ENCODE measurements at regions not wholly inside any gene's neighbourhood (a gene's known extent, or its start where the extent isn't known, plus 50 kb on each side); places are given as distances from the start of the nearest gene placed in this dataset.

DNA sequence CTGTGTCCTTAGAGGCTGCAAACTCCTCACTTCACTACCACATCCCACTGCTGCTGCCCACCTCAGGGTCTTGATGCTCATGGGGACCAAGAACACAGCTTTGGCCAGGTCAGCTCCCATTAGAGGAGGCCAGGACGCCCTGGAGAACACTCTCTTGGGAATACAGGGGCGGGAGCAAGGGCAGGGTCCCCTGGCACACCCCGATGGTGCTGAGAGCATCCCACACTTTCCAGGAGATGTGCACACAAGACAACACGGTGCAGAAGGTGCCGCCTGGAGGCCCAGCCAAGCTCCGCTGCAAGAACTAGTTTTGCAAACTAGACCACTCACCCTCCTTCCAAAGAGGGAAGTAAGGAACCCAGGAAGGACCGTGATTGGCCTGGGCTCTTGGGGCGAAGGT, 304.4 kb upstream of the SALL3 start:
- Histone ChIP-seq H3K4me3 (ENCODE audit: low read depth in 1 of 2, low read length in 2 of 2) (no peak overlapping the region), H3K9me3 (ENCODE audit: control insufficient read depth in 1 of 2, low read length in 2 of 2) (no peaks in the 10 kb centered on the region), H3K36me3 (ENCODE audit: control insufficient read depth in 1 of 2, insufficient read depth in 2 of 2, low read length in 2 of 2) (no peaks in the 10 kb centered on the region), H3K27ac (ENCODE audit: low read length) (no peak overlapping the region), H3K4me1 (ENCODE audit: control insufficient read depth in 1 of 2, insufficient read depth in 2 of 2, low read length in 2 of 2) (no peaks in the 10 kb centered on the region), H3K27me3 (ENCODE audit: low read depth, low read length) (no peaks in the 10 kb centered on the region)

- H3K4me3 ChIP-seq (ENCODE audit: low read depth in 1 of 2, low read length in 2 of 2), result no peak overlapping the region
- H3K9me3 ChIP-seq (ENCODE audit: control insufficient read depth in 1 of 2, low read length in 2 of 2), result no peaks in the 10 kb centered on the region
- H3K4me1 ChIP-seq (ENCODE audit: control insufficient read depth in 1 of 2, insufficient read depth in 2 of 2, low read length in 2 of 2), result no peaks in the 10 kb centered on the region
Measured at GRCh38 chr18:78676622-78677482, 302.8 kb upstream of the SALL3 start.

GRCh38 chr18:78677483-78678317, 301.9 kb upstream of the SALL3 start:
- Histone ChIP-seq H3K27ac (ENCODE audit: low read length) (no peak overlapping the region), H3K9me3 (ENCODE audit: control insufficient read depth in 1 of 2, low read length in 2 of 2) (no peaks in the 10 kb centered on the region), H3K36me3 (ENCODE audit: control insufficient read depth in 1 of 2, insufficient read depth in 2 of 2, low read length in 2 of 2) (no peaks in the 10 kb centered on the region), H3K4me3 (ENCODE audit: low read depth in 1 of 2, low read length in 2 of 2) (no peak overlapping the region), H3K4me1 (ENCODE audit: control insufficient read depth in 1 of 2, insufficient read depth in 2 of 2, low read length in 2 of 2) (no peaks in the 10 kb centered on the region), H3K27me3 (ENCODE audit: low read depth, low read length) (no peaks in the 10 kb centered on the region)

More at GRCh38 chr18:78676622-78677482, 302.8 kb upstream of the SALL3 start:
- Histone ChIP-seq H3K27me3 (ENCODE audit: low read depth, low read length) (no peaks in the 10 kb centered on the region), H3K27ac (ENCODE audit: low read length) (no peak overlapping the region), H3K36me3 (ENCODE audit: control insufficient read depth in 1 of 2, insufficient read depth in 2 of 2, low read length in 2 of 2) (no peaks in the 10 kb centered on the region)

- Histone ChIP-seq H3K27ac (ENCODE audit: low read length) (no peak overlapping the region), H3K9me3 (ENCODE audit: control insufficient read depth in 1 of 2, low read length in 2 of 2) (no peaks in the 10 kb centered on the region)
Measured at GRCh38 chr18:78678318-78678695, 301.3 kb upstream of the SALL3 start.

GRCh38 chr18:78679031-78679430, 300.6 kb upstream of the SALL3 start:
- Histone ChIP-seq H3K4me1 (ENCODE audit: control insufficient read depth in 1 of 2, insufficient read depth in 2 of 2, low read length in 2 of 2) (no peaks in the 10 kb centered on the region), H3K36me3 (ENCODE audit: control insufficient read depth in 1 of 2, insufficient read depth in 2 of 2, low read length in 2 of 2) (no peaks in the 10 kb centered on the region), H3K9me3 (ENCODE audit: control insufficient read depth in 1 of 2, low read length in 2 of 2) (no peaks in the 10 kb centered on the region), H3K27ac (ENCODE audit: low read length) (no peak overlapping the region), H3K4me3 (ENCODE audit: low read depth in 1 of 2, low read length in 2 of 2) (no peak overlapping the region), H3K27me3 (ENCODE audit: low read depth, low read length) (no peaks in the 10 kb centered on the region)

More at GRCh38 chr18:78678318-78678695, 301.3 kb upstream of the SALL3 start:
- no peaks in the 10 kb centered on the region for H3K36me3 ChIP-seq (ENCODE audit: control insufficient read depth in 1 of 2, insufficient read depth in 2 of 2, low read length in 2 of 2)
- H3K4me3 ChIP-seq (ENCODE audit: low read depth in 1 of 2, low read length in 2 of 2), result no peak overlapping the region
- no peaks in the 10 kb centered on the region for H3K27me3 ChIP-seq (ENCODE audit: low read depth, low read length)
- no peaks in the 10 kb centered on the region for H3K4me1 ChIP-seq (ENCODE audit: control insufficient read depth in 1 of 2, insufficient read depth in 2 of 2, low read length in 2 of 2)

- H3K27me3 ChIP-seq (ENCODE audit: low read depth, low read length), result no peaks in the 10 kb centered on the region
- H3K36me3 ChIP-seq (ENCODE audit: control insufficient read depth in 1 of 2, insufficient read depth in 2 of 2, low read length in 2 of 2), result no peaks in the 10 kb centered on the region
- no peaks in the 10 kb centered on the region for H3K9me3 ChIP-seq (ENCODE audit: control insufficient read depth in 1 of 2, low read length in 2 of 2)
- H3K27ac ChIP-seq (ENCODE audit: low read length), result no peak overlapping the region
- no peak overlapping the region for H3K4me3 ChIP-seq (ENCODE audit: low read depth in 1 of 2, low read length in 2 of 2)
- H3K4me1 ChIP-seq (ENCODE audit: control insufficient read depth in 1 of 2, insufficient read depth in 2 of 2, low read length in 2 of 2), result no peaks in the 10 kb centered on the region
Measured at GRCh38 chr18:78679613-78680260, 299.9 kb upstream of the SALL3 start.

DNA sequence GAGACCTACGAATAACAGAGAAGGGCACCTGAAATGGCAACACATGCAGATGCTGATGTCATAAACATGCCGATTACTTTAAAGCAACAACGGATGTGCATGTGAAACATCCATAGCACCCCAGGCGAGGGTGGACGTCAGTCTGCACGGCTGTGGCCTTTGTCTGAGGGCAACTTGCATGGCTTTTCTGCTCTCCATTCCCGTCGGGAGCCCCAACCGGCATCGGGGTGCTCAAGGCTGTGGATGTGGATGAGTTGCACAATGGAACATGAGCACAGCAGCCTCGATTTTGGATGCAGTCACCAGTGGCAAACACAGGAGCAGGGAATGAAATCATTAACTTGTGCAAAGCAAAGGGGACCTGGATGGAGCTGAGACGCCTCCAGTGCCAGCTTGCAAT, 298.2 kb upstream of the SALL3 start:
- H3K4me3 ChIP-seq (ENCODE audit: low read depth in 1 of 2, low read length in 2 of 2), result no peak overlapping the region
- H3K27me3 ChIP-seq (ENCODE audit: low read depth, low read length), result no peaks in the 10 kb centered on the region
- no peaks in the 10 kb centered on the region for H3K36me3 ChIP-seq (ENCODE audit: control insufficient read depth in 1 of 2, insufficient read depth in 2 of 2, low read length in 2 of 2)
- no peaks in the 10 kb centered on the region for H3K9me3 ChIP-seq (ENCODE audit: control insufficient read depth in 1 of 2, low read length in 2 of 2)
- no peak overlapping the region for H3K27ac ChIP-seq (ENCODE audit: low read length)
- no peaks in the 10 kb centered on the region for H3K4me1 ChIP-seq (ENCODE audit: control insufficient read depth in 1 of 2, insufficient read depth in 2 of 2, low read length in 2 of 2)

DNA sequence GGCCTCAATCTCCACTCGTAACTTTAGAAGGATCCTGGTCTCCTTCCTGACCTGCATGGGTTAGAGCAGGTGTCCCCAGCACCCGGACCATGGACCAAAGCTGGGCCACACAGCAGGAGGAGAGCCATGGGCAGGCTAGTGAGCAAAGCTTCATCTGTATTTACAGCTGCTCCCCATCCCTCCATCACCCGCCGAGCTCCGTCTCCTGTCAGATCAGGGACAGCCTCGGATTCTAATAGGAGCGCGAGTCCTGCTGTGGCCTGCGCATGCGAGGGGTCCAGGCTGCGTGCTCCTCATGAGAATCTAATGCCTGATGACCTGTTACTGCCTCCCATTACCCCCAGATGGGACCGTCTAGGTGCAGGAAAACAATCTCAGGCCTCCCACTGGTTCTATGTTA, 297.7 kb upstream of the SALL3 start:
- no peak overlapping the region for H3K27ac ChIP-seq (ENCODE audit: low read length)
- H3K4me3 ChIP-seq (ENCODE audit: low read depth in 1 of 2, low read length in 2 of 2), result no peak overlapping the region
- no peaks in the 10 kb centered on the region for H3K27me3 ChIP-seq (ENCODE audit: low read depth, low read length)
- no peaks in the 10 kb centered on the region for H3K4me1 ChIP-seq (ENCODE audit: control insufficient read depth in 1 of 2, insufficient read depth in 2 of 2, low read length in 2 of 2)
- H3K36me3 ChIP-seq (ENCODE audit: control insufficient read depth in 1 of 2, insufficient read depth in 2 of 2, low read length in 2 of 2), result no peaks in the 10 kb centered on the region
- no peaks in the 10 kb centered on the region for H3K9me3 ChIP-seq (ENCODE audit: control insufficient read depth in 1 of 2, low read length in 2 of 2)

GRCh38 chr18:78682716-78683115, 296.9 kb upstream of the SALL3 start:
- H3K9me3 ChIP-seq (ENCODE audit: control insufficient read depth in 1 of 2, low read length in 2 of 2), result no peaks in the 10 kb centered on the region
- H3K27me3 ChIP-seq (ENCODE audit: low read depth, low read length), result no peaks in the 10 kb centered on the region
- no peaks in the 10 kb centered on the region for H3K36me3 ChIP-seq (ENCODE audit: control insufficient read depth in 1 of 2, insufficient read depth in 2 of 2, low read length in 2 of 2)
- no peaks in the 10 kb centered on the region for H3K4me1 ChIP-seq (ENCODE audit: control insufficient read depth in 1 of 2, insufficient read depth in 2 of 2, low read length in 2 of 2)
- H3K27ac ChIP-seq (ENCODE audit: low read length), result no peak overlapping the region
- no peak overlapping the region for H3K4me3 ChIP-seq (ENCODE audit: low read depth in 1 of 2, low read length in 2 of 2)

GRCh38 chr18:78683191-78684010, 296.2 kb upstream of the SALL3 start:
- Histone ChIP-seq H3K36me3 (ENCODE audit: control insufficient read depth in 1 of 2, insufficient read depth in 2 of 2, low read length in 2 of 2) (no peaks in the 10 kb centered on the region), H3K4me3 (ENCODE audit: low read depth in 1 of 2, low read length in 2 of 2) (no peak overlapping the region), H3K27ac (ENCODE audit: low read length) (no peak overlapping the region), H3K9me3 (ENCODE audit: control insufficient read depth in 1 of 2, low read length in 2 of 2) (no peaks in the 10 kb centered on the region), H3K27me3 (ENCODE audit: low read depth, low read length) (no peaks in the 10 kb centered on the region), H3K4me1 (ENCODE audit: control insufficient read depth in 1 of 2, insufficient read depth in 2 of 2, low read length in 2 of 2) (no peaks in the 10 kb centered on the region)
